ENCODE measurements at regions not wholly inside any gene's neighbourhood (a gene's known extent, or its start where the extent isn't known, plus 50 kb on each side); places are given as distances from the start of the nearest gene placed in this dataset.

- TF ChIP-seq POLR2A (IDR thresholded peaks at IDR 0.05; ENCODE audit: low read depth, low read length), result no peak
- TF ChIP-seq POLR2AphosphoS5 (IDR thresholded peaks at IDR 0.05; ENCODE audit: low read depth, low read length), result no peak
- TF ChIP-seq POU2F2 (IDR thresholded peaks at IDR 0.05; ENCODE audit: low read depth, low read length), result no peak
- TF ChIP-seq SPI1 (IDR thresholded peaks at IDR 0.05; ENCODE audit: low read depth, low read length), result no peak
Measured at GRCh38 chr1:104878203-104878909, 1128.7 kb downstream of the AMY1C start.
